NCI-H2196 (cell line): ENCODE measurements at regions not wholly inside any gene's neighbourhood (a gene's known extent, or its start where the extent isn't known, plus 50 kb on each side); places are given as distances from the start of the nearest gene placed in this dataset.
"Not testable (repeated sequence)": the region's sequence is repeated elsewhere in the genome, so short reads cannot be mapped to it uniquely, and the experiment has no call there.

ENCODE experiments used
- DNase-seq: peaks from one replicate; lab custom pipeline; 2025; ENCODE audit not compliant: unreplicated experiment; lab: John Stamatoyannopoulos, UW

DNA sequence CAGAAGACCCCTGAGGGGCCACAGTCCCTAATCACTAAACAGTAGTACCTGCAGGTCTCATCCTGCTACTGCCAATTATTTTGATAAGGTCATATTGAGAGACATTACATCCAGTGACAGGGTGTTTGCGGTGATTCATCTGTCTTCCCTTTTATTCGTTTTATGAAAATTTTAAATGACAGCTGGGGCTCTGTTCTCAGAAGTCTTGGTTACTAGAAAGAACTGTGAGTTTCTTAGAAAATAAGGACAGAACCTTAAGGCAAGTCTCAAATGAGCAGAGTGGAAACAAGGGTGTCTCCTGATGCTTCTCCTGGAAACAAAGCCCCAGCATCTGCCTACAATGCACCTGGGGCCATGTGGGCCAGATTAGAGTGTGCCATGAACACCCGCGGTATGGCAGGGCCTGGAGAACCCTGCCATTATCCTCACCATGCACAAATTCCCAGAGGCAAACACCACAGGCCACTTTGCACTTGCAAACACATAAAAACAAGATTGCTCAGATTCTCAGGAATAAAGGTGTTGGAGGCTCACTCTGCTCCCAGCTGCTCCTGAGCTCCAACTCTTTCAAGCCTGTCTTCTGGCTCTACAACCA is 66.3 kb upstream of the IQSEC1 start:
- DNase-seq, result no peak

GRCh38 chr3:13138833-13139145 is 65.6 kb upstream of the IQSEC1 start:
- DNase-seq, result no peak

GRCh38 chr3:13137941-13138832 is 65.0 kb upstream of the IQSEC1 start:
- DNase-seq, result no peak

GRCh38 chr3:13136848-13137247 is 63.6 kb upstream of the IQSEC1 start:
- DNase-seq, result not testable (repeated sequence)

- DNase-seq, result no peak
Measured at GRCh38 chr3:13136426-13136825, 63.2 kb upstream of the IQSEC1 start.

- DNase-seq, result no peak
Measured at GRCh38 chr3:13135811-13136321, 62.6 kb upstream of the IQSEC1 start.

- no peak for DNase-seq
Measured at GRCh38 chr3:13135251-13135810, 62.1 kb upstream of the IQSEC1 start.

GRCh38 chr3:13134879-13135206 is 61.6 kb upstream of the IQSEC1 start:
- DNase-seq, result no peak

GRCh38 chr3:13134166-13134878 is 61.1 kb upstream of the IQSEC1 start:
- DNase-seq, result no peak

GRCh38 chr3:13133471-13133981 is 60.3 kb upstream of the IQSEC1 start:
- no peak for DNase-seq

DNA sequence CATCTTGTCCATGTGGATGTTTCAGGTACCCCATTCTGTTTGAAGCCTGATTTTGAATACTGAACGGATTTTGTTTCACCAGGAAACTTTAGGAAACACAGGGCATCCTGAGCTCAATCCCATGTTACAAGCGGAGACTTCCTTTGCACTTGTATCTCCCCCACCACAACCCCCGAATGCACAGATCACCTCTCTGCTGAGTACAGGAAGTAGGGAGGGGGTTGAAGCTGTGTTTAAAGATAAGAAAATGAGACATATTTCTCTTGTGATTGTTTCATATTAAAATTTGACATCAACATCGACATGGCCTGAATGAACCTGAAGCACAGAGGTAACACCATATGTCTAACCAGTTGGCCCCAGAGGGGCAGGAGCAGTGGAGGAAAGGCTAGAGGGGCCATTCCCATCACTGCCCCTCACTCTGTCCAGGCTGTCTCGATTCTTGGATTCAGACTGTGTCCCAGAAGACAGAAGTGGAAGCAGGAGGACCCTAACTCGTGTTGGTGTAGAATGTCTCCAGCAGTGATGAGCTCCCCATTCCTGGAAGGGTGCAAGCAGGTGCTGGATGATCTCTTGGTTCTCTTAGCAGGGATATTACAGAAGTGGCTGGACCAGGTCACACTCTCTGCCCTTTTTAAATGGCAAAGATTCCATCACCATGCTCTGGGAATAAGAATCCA is 59.6 kb upstream of the IQSEC1 start:
- no peak for DNase-seq

GRCh38 chr3:13132281-13132680 is 59.1 kb upstream of the IQSEC1 start:
- DNase-seq, result no peak

GRCh38 chr3:13130464-13131193 is 57.4 kb upstream of the IQSEC1 start:
- DNase-seq, result no peak

GRCh38 chr3:13125092-13126015 is 52.1 kb upstream of the IQSEC1 start:
- DNase-seq, result no peak

GRCh38 chr3:13124631-13125030 is 51.4 kb upstream of the IQSEC1 start:
- no peak for DNase-seq

GRCh38 chr3:13123765-13124164 is 50.5 kb upstream of the IQSEC1 start:
- no peak for DNase-seq

DNA sequence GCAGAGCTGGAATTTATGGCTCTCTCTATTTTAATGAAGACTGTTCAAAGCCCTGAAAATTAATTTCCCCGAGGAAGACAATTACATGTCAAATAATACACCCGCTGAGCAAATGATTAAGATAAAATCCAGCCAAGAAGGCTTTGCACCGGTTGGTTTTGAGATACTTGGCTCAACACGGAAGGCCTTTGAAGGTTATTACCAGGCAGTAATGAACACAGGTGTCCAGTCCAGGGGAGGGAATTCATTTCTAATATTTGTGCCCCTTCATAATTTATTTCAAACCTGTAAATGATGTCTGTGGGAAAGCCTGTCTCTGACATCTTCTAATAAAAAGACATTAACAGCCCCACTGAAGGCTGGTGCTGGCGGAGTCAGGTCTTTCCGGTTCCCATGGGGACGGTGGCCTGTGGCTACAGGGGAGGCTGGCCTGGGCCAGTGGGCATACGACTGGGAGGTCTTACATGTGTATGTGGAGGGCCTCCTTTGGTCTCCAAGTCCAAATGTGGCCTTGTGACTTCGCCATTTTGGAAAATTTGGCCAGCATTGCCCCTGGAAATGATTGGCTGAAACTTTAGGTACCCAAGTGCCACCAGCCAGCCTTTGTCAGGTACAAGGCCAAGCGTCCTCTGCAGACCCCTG is 49.9 kb upstream of the IQSEC1 start:
- DNase-seq, result no peak
